Activated naive CD4-positive, alpha-beta T cell treated with anti-CD3 and anti-CD28 coated beads, Interleukin-2, amount 50 U/mL, for 72 hours (primary cell): ENCODE measurements at regions not wholly inside any gene's neighbourhood (a gene's known extent, or its start where the extent isn't known, plus 50 kb on each side); places are given as distances from the start of the nearest gene placed in this dataset.
A peak's percentile ranks its signal among the peaks of the same experiment; 100 is the strongest.

ENCODE experiments used
- ATAC-seq, 2 donors: fragments of 150-1000 bp; cut with Tn5 transposase; 2 replicates each; pipeline ENCODE4 v1.10.0; 2021; ENCODE audit warnings: mild to moderate bottlenecking in 2 of 2, moderate library complexity in 2 of 2
- DNase-seq, 2 donors: peaks; one replicate each; pipeline ENCODE4 v3.0.0; 2021 to 2022; ENCODE audit warnings: low spot score in 2 of 2
- H3K27ac Mint-ChIP-seq, 2 donors: one replicate each; pipeline ENCODE4 v1.8.0; 2022; ENCODE audit warnings: mild to moderate bottlenecking in 2 of 2, mixed read lengths in 2 of 2
- H3K36me3 Mint-ChIP-seq, 2 donors: one replicate each; pipeline ENCODE4 v1.8.0; 2022; ENCODE audit warnings: mixed read lengths in 2 of 2
- H3K9me3 Mint-ChIP-seq, 2 donors: one replicate each; pipeline ENCODE4 v1.8.0; 2022; ENCODE audit warnings: mixed read lengths in 2 of 2

- no peak for ATAC-seq
- DNase-seq, result no peak
- no peak overlapping the region for H3K27ac Mint-ChIP-seq
- peaks cover 0 to 12% of the 10 kb centered on the region in 2 donors for H3K36me3 Mint-ChIP-seq
- H3K9me3 Mint-ChIP-seq, result peaks cover 18 to 19% of the 10 kb centered on the region in 2 donors
Measured at GRCh38 chr7:80362010-80362618, 149.8 kb downstream of the GNAT3 start.

- Mint-ChIP-seq H3K36me3 (no peaks in the 10 kb centered on the region), H3K9me3 (peaks cover 3% of the 10 kb centered on the region in 2 donors), H3K27ac (no peak overlapping the region)
- DNase-seq (no peak), ATAC-seq (no peak)
Measured at GRCh38 chr7:80359476-80359875, 152.4 kb downstream of the GNAT3 start.

GRCh38 chr7:80359029-80359428 is 152.8 kb downstream of the GNAT3 start:
- Mint-ChIP-seq H3K27ac (no peak overlapping the region), H3K36me3 (no peaks in the 10 kb centered on the region), H3K9me3 (no peaks in the 10 kb centered on the region)
- DNase-seq, result no peak
- ATAC-seq, result no peak

DNA sequence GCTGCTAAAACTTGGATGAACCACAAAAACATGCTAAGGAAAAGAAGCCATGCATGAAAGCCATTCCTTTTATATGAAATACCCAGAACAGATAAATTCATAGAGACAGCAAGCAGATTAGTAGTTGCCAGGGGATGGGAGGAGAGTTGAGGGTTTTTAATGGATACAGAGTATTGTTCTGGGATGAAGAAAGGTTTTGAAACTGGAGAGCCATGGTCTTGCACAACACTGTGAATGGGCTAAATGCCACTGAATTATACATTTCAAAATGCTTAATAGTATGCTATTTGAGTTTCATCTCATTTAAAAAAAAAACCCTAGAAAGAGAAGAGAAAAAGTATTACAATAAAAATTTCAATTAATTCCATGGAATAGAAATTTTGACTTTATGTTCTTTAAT is 154.3 kb downstream of the GNAT3 start:
- H3K9me3 Mint-ChIP-seq, result no peaks in the 10 kb centered on the region
- ATAC-seq (no peak), DNase-seq (no peak)
- no peaks in the 10 kb centered on the region for H3K36me3 Mint-ChIP-seq
- no peak overlapping the region for H3K27ac Mint-ChIP-seq

GRCh38 chr7:80350430-80350829 is 161.4 kb downstream of the GNAT3 start:
- DNase-seq (no peak), ATAC-seq (no peak)
- Mint-ChIP-seq H3K27ac (no peak overlapping the region), H3K36me3 (no peaks in the 10 kb centered on the region), H3K9me3 (no peaks in the 10 kb centered on the region)

GRCh38 chr7:80348223-80348622 is 163.6 kb downstream of the GNAT3 start:
- ATAC-seq, result no peak
- no peak for DNase-seq
- H3K9me3 Mint-ChIP-seq, result no peaks in the 10 kb centered on the region
- H3K27ac Mint-ChIP-seq, result no peak overlapping the region
- H3K36me3 Mint-ChIP-seq, result no peaks in the 10 kb centered on the region

DNA sequence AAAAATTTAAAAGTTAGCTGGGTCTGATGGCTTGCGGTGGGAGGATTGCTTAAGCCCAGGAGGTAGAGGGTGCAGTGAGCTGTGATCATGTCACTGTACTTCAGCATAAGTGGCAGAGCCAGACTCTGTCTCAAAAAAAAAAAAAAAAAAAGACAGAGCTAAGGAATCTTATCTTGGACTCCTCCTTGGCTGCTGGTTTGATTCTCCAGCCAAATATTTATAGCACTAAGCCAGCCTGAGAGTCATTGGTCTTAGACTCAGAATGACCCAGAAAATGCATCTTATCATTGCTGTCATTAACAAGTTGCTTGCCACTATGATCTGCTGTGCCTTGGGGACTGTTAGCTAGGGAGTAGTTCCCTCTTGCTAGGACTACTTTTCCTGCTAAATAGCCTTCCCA is 164.7 kb downstream of the GNAT3 start:
- ATAC-seq, result no peak
- H3K36me3 Mint-ChIP-seq, result no peaks in the 10 kb centered on the region
- no peaks in the 10 kb centered on the region for H3K9me3 Mint-ChIP-seq
- DNase-seq, result no peak
- H3K27ac Mint-ChIP-seq, result peak overlapping the region; percentile 63 to 87

- peak; percentile 94 to 98 for ATAC-seq
- no peak for DNase-seq
- Mint-ChIP-seq H3K27ac (peak overlapping the region; percentile 63 to 87), H3K36me3 (no peaks in the 10 kb centered on the region), H3K9me3 (no peaks in the 10 kb centered on the region)
Measured at GRCh38 chr7:80346704-80347103, 165.2 kb downstream of the GNAT3 start.

- Mint-ChIP-seq H3K27ac (no peak overlapping the region), H3K36me3 (peaks cover 0 to 4% of the 10 kb centered on the region in 2 donors), H3K9me3 (peaks cover 5 to 8% of the 10 kb centered on the region in 2 donors)
- no peak for DNase-seq
- no peak for ATAC-seq
Measured at GRCh38 chr7:80335511-80336231, 176.2 kb downstream of the GNAT3 start.

GRCh38 chr7:80334908-80335307 is 177.0 kb downstream of the GNAT3 start:
- H3K36me3 Mint-ChIP-seq, result peaks cover 0 to 4% of the 10 kb centered on the region in 2 donors
- no peak overlapping the region for H3K27ac Mint-ChIP-seq
- H3K9me3 Mint-ChIP-seq, result peaks cover 5 to 8% of the 10 kb centered on the region in 2 donors
- ATAC-seq (no peak), DNase-seq (no peak)

DNA sequence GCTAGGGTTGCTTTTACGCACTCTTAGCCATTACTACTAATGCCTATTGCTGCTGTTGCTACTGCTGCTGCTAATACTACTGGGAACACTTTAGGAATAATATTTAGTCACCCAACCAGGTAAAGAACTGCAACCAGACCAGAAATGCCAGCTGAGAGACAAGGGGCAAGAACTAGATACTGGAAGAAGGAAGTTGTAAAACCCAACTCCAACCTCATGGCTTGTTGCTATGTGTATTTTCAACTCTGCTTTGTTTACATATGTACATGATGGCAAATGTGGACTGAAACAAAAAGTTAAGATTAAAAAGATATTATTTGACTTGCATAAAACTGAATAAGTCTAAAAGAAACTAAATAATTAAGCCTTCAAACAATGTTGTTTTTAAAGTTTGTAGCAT is 177.7 kb downstream of the GNAT3 start:
- no peak for ATAC-seq
- Mint-ChIP-seq H3K27ac (no peak overlapping the region), H3K9me3 (peaks cover 5 to 8% of the 10 kb centered on the region in 2 donors), H3K36me3 (peaks cover 0 to 4% of the 10 kb centered on the region in 2 donors)
- no peak for DNase-seq

- no peak for DNase-seq
- H3K27ac Mint-ChIP-seq, result no peak overlapping the region
- peaks cover 0 to 4% of the 10 kb centered on the region in 2 donors for H3K36me3 Mint-ChIP-seq
- peaks cover 12% of the 10 kb centered on the region in 2 donors for H3K9me3 Mint-ChIP-seq
- ATAC-seq, result peak in 1 of 2 donors; percentile 50
Measured at GRCh38 chr7:80333040-80333439, 178.8 kb downstream of the GNAT3 start.

GRCh38 chr7:80330434-80330833 is 181.4 kb downstream of the GNAT3 start:
- H3K9me3 Mint-ChIP-seq, result peaks cover 7 to 20% of the 10 kb centered on the region in 2 donors
- DNase-seq (no peak), ATAC-seq (no peak)
- H3K27ac Mint-ChIP-seq, result no peak overlapping the region
- no peaks in the 10 kb centered on the region for H3K36me3 Mint-ChIP-seq

GRCh38 chr7:80324032-80324431 is 187.8 kb downstream of the GNAT3 start:
- no peak for ATAC-seq
- H3K9me3 Mint-ChIP-seq, result peaks cover 7 to 16% of the 10 kb centered on the region in 2 donors
- H3K27ac Mint-ChIP-seq, result no peak overlapping the region
- DNase-seq, result no peak
- H3K36me3 Mint-ChIP-seq, result no peaks in the 10 kb centered on the region

- no peak for ATAC-seq
- H3K27ac Mint-ChIP-seq, result no peak overlapping the region
- H3K36me3 Mint-ChIP-seq, result no peaks in the 10 kb centered on the region
- no peak for DNase-seq
- H3K9me3 Mint-ChIP-seq, result no peaks in the 10 kb centered on the region
Measured at GRCh38 chr7:80319461-80319860, 184.8 kb downstream of the GNAI1 start.

DNA sequence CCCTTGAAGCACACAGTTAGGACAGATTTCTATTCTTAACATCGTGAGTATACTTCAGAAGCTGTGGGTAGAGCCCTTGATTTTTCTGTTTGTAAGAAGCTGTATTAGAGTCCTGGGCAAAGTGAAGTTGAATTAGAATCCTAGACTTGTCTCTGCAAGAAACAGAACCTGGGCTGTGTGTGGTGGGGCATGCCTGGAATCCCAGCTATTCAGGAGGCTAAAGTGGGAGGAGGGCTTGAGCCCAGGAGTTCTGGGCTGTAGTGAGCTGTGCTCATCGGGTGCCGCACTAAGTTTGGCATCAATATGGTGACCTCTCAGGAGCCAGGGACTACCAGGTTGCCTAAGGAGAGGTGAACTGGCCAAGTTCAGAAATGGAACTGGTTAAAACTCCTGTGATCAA is 183.4 kb downstream of the GNAI1 start:
- no peaks in the 10 kb centered on the region for H3K36me3 Mint-ChIP-seq
- no peak overlapping the region for H3K27ac Mint-ChIP-seq
- H3K9me3 Mint-ChIP-seq, result peaks cover 0 to 5% of the 10 kb centered on the region in 2 donors
- no peak for DNase-seq
- ATAC-seq, result no peak

DNA sequence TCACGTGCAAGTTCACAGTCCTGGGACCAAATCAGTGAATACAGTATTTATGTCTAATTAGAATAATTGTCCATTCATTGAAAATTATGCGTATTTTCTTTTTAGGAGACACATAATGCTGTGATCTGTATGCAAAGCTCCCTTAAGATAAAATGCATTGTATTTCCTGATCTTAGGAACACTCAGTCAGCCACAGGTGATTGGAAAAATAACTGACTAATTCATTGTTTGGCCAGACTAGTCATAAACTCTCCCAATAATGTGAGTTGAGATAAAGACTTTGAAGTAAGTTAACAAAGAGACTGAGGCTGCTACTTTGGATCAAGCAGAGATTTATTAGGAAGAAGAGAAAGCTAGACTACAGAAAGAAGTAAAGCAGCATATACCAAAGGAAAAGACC is 182.2 kb downstream of the GNAI1 start:
- H3K9me3 Mint-ChIP-seq, result peaks cover 0 to 5% of the 10 kb centered on the region in 2 donors
- ATAC-seq (no peak), DNase-seq (no peak)
- no peaks in the 10 kb centered on the region for H3K36me3 Mint-ChIP-seq
- H3K27ac Mint-ChIP-seq, result no peak overlapping the region

GRCh38 chr7:80313716-80314115 is 179.1 kb downstream of the GNAI1 start:
- peaks cover 0 to 11% of the 10 kb centered on the region in 2 donors for H3K36me3 Mint-ChIP-seq
- H3K27ac Mint-ChIP-seq, result no peak overlapping the region
- peaks cover 3 to 5% of the 10 kb centered on the region in 2 donors for H3K9me3 Mint-ChIP-seq
- no peak for ATAC-seq
- DNase-seq, result no peak
